C4-2B (cell line): ENCODE measurements at regions not wholly inside any gene's neighbourhood (a gene's known extent, or its start where the extent isn't known, plus 50 kb on each side); places are given as distances from the start of the nearest gene placed in this dataset.

Experiments used
- ZFX ChIP-seq: fragments of 450-650 bp; IDR thresholded peaks from 2 replicates; pipeline ENCODE4 v1.6.1; 2017
- TF ChIP-seq, protein P1 (sequence below): fragments of 450-650 bp; conservative IDR thresholded peaks from 2 replicates; pipeline ENCODE4 v1.5.1; 2017; ENCODE audit warnings: mild to moderate bottlenecking

- TF ChIP-seq, protein P1, sequence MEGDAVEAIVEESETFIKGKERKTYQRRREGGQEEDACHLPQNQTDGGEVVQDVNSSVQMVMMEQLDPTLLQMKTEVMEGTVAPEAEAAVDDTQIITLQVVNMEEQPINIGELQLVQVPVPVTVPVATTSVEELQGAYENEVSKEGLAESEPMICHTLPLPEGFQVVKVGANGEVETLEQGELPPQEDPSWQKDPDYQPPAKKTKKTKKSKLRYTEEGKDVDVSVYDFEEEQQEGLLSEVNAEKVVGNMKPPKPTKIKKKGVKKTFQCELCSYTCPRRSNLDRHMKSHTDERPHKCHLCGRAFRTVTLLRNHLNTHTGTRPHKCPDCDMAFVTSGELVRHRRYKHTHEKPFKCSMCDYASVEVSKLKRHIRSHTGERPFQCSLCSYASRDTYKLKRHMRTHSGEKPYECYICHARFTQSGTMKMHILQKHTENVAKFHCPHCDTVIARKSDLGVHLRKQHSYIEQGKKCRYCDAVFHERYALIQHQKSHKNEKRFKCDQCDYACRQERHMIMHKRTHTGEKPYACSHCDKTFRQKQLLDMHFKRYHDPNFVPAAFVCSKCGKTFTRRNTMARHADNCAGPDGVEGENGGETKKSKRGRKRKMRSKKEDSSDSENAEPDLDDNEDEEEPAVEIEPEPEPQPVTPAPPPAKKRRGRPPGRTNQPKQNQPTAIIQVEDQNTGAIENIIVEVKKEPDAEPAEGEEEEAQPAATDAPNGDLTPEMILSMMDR = no peak
- TF ChIP-seq ZFX = no peak
These were observed 156.1 kb upstream of the SLC39A10 start for GRCh38 chr2:195500879-195501278.
